ENCODE measurements at regions not wholly inside any gene's neighbourhood (a gene's known extent, or its start where the extent isn't known, plus 50 kb on each side); places are given as distances from the start of the nearest gene placed in this dataset.
"Not testable (repeated sequence)": the region's sequence is repeated elsewhere in the genome, so short reads cannot be mapped to it uniquely, and the experiment has no call there.

- DNase-seq, result no peak
- H3K27ac ChIP-seq (replicated peaks), result no peak overlapping the region
- H3K4me1 ChIP-seq, result no peaks in the 10 kb centered on the region
- intact Hi-C loops (cut with micrococcal nuclease), result no loop called here
- no peak overlapping the region for H3K4me3 ChIP-seq
- no peaks in the 10 kb centered on the region for H3K27me3 ChIP-seq (ENCODE audit: low read depth)
- peaks cover 8% of the 10 kb centered on the region for H3K9me3 ChIP-seq (replicated peaks)
- TF ChIP-seq CTCF (IDR thresholded peaks at IDR 0.05; ENCODE audit: borderline replicate concordance), result no peak
- no peaks in the 10 kb centered on the region for H3K36me3 ChIP-seq
These were observed 145.2 kb upstream of the SNX7 start for GRCh38 chr1:98516306-98516705.

DNA sequence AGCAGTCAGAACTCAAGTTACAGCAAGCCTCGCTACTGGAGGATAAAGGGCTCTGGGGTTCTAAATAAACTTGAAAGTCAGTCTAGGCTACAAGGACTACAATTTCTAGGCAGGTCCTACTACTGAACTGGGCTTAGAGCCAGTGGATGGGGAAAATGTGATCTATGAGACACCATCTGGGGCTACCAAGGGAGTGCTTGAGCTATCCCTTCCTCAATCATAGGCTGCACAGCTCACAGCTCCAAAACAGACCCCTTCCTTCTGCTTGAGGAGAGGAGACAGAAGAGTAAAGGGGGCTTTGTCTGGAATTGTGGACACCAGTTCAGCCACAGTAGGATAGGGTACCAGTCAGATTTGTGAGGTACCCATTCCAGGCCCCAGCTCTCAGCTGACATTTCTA, 145.8 kb upstream of the SNX7 start:
- Histone ChIP-seq H3K9me3 (replicated peaks) (peaks cover 8% of the 10 kb centered on the region), H3K27me3 (ENCODE audit: low read depth) (no peaks in the 10 kb centered on the region), H3K36me3 (no peaks in the 10 kb centered on the region), H3K27ac (replicated peaks) (no peak overlapping the region), H3K4me3 (no peak overlapping the region), H3K4me1 (no peaks in the 10 kb centered on the region)
- intact Hi-C loops (cut with micrococcal nuclease), result no loop called here
- DNase-seq, result no peak
- TF ChIP-seq CTCF (IDR thresholded peaks at IDR 0.05; ENCODE audit: borderline replicate concordance), result no peak

- DNase-seq; H3K27me3 ChIP-seq (ENCODE audit: low read depth); H3K4me1 ChIP-seq; H3K36me3 ChIP-seq; H3K27ac ChIP-seq (replicated peaks); intact Hi-C loops (cut with micrococcal nuclease); H3K4me3 ChIP-seq: not testable (repeated sequence)
- peaks cover 35% of the 10 kb centered on the region for H3K9me3 ChIP-seq (replicated peaks)
These were observed 149.3 kb upstream of the SNX7 start for GRCh38 chr1:98512216-98512615.

GRCh38 chr1:98503771-98504170, 157.8 kb upstream of the SNX7 start:
- no peak overlapping the region for H3K27ac ChIP-seq (replicated peaks)
- intact Hi-C loops (cut with micrococcal nuclease), result no loop called here
- no peak for TF ChIP-seq CTCF (IDR thresholded peaks at IDR 0.05; ENCODE audit: borderline replicate concordance)

DNA sequence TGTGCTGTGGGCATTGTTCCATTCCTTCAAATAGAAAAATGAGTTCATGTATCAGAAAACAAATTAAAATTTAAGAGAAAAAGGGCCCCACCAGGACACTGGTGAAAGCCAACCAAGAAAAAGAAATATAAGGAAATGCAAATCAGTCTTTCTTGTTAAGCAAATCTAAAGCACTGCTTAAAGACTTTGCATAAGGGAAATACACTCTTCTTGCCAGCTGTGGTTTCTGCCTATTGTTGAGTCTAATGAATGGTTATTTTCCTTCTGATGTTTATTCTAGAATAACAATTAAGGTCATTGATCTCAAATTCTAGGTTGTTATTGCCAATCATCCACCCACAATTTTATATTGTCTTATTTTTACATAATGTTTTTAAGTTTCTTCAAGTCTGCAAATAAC, 158.6 kb upstream of the SNX7 start:
- DNase-seq, result no peak
- no peak for TF ChIP-seq CTCF (IDR thresholded peaks at IDR 0.05; ENCODE audit: borderline replicate concordance)
- Histone ChIP-seq H3K27ac (replicated peaks) (no peak overlapping the region), H3K4me3 (no peak overlapping the region), H3K36me3 (no peaks in the 10 kb centered on the region), H3K27me3 (ENCODE audit: low read depth) (no peaks in the 10 kb centered on the region), H3K4me1 (no peaks in the 10 kb centered on the region), H3K9me3 (replicated peaks) (peaks cover 37% of the 10 kb centered on the region)
- intact Hi-C loops (cut with micrococcal nuclease), result no loop called here

More at GRCh38 chr1:98503771-98504170, 157.8 kb upstream of the SNX7 start:
- Histone ChIP-seq H3K27me3 (ENCODE audit: low read depth) (no peaks in the 10 kb centered on the region), H3K4me1 (no peaks in the 10 kb centered on the region), H3K9me3 (replicated peaks) (peaks cover 45% of the 10 kb centered on the region), H3K4me3 (no peak overlapping the region), H3K36me3 (no peaks in the 10 kb centered on the region)
- DNase-seq, result no peak

DNA sequence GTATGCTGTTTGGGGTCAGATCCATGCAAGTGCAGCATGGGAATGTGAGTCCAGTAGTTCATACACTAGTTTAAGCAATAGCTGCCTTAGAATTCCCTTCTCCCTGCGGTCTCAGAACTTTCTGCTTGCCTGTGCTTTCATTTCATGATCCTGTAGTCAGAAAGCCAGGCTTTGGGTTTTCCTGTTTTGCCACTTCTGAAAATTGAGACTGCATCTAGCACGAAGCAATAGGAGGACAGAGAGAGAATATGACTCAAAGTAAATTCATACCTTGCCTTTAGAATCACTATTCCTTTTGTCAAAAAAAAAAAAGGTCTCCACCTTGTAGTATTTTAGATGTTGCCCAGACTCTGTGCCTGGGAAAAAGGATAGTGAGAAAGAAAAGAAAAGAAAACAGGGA, 161.2 kb upstream of the SNX7 start:
- H3K27ac ChIP-seq (replicated peaks), result no peak overlapping the region
- no peaks in the 10 kb centered on the region for H3K36me3 ChIP-seq
- no peaks in the 10 kb centered on the region for H3K27me3 ChIP-seq (ENCODE audit: low read depth)
- H3K9me3 ChIP-seq (replicated peaks), result peaks cover 11% of the 10 kb centered on the region
- intact Hi-C loops (cut with micrococcal nuclease), result no loop called here
- H3K4me3 ChIP-seq, result no peak overlapping the region
- no peak for DNase-seq
- H3K4me1 ChIP-seq, result no peaks in the 10 kb centered on the region
- no peak for TF ChIP-seq CTCF (IDR thresholded peaks at IDR 0.05; ENCODE audit: borderline replicate concordance)

Measured in left ventricle myocardium inferior (tissue), 1 donor.